Body of pancreas (tissue), 4 donors: ENCODE measurements at regions not wholly inside any gene's neighbourhood (a gene's known extent, or its start where the extent isn't known, plus 50 kb on each side); places are given as distances from the start of the nearest gene placed in this dataset.

Experiments
- ATAC-seq: fragments of 150-250 bp; one replicate; pipeline ENCODE4 v1.9.1; 2016
- DNase-seq, 4 donors: peaks; one replicate each; pipeline ENCODE4 v3.0.0-alpha.2; 2019
- H3K27ac ChIP-seq, 4 donors: fragments of 200-600 bp; sonication (generic); 1 replicate in 3 of 4; 2 replicates in 1 of 4; pipeline versions ENCODE4 v1.5.1 to v1.6.1; 2016 to 2019; ENCODE audit warnings: mild to moderate bottlenecking in 1 of 4, mixed read lengths in 1 of 4, moderate library complexity in 1 of 4
- H3K27me3 ChIP-seq, 2 donors: fragments of 200-600 bp; sonication (generic); one replicate each; pipeline ENCODE4 v1.6.0; 2016; ENCODE audit warnings: mild to moderate bottlenecking in 1 of 2
- H3K36me3 ChIP-seq, 2 donors: fragments of 200-600 bp; sonication (generic); replicated peaks in 1 of 2; 2 replicates each; pipeline ENCODE4 v1.5.1; 2016; ENCODE audit warnings: low read depth in 2 of 2; ENCODE audit not compliant: insufficient read depth in 1 of 2
- H3K4me1 ChIP-seq: fragments of 200-600 bp; sonication (generic); one replicate; pipeline ENCODE4 v1.6.0; 2016
- H3K4me3 ChIP-seq, 2 donors: fragments of 200-600 bp; sonication (generic); 1 replicate in 1 of 2; 2 replicates in 1 of 2; pipeline ENCODE4 v1.5.1; 2016 to 2019
- H3K9me3 ChIP-seq, 3 donors: fragments of 200-600 bp; sonication (generic); 1 replicate in 2 of 3; 2 replicates in 1 of 3; pipeline ENCODE4 v1.5.1; 2016
- POLR2A ChIP-seq, 3 donors: fragments of 450-650 bp; IDR thresholded peaks; one replicate each; pipeline ENCODE4 v1.6.1; 2016; ENCODE audit warnings: antibody characterized with exemption in 3 of 3, mild to moderate bottlenecking in 2 of 3
- WGBS, 2 donors: methylation state at CpG; one replicate each; pipeline ENCODE4 v1.1.5; 2017; 5-methylcytosine and 5-hydroxymethylcytosine counted together
- intact Hi-C: fragments of 100-400 bp; cut with DNase I; formaldehyde crosslinking; loops from one replicate; pipeline ENCODE4 v1.15.1; 2023
- TF ChIP-seq, protein P1 (sequence below), 7 experiments: fragments of 450-650 bp in 4 of 7; fragments of 200-600 bp in 3 of 7; sonication (generic) in 3 of 7; IDR thresholded peaks; one replicate each; pipeline ENCODE4 v1.5.1; 2016 to 2019; ENCODE audit warnings: antibody characterized with exemption in 7 of 7

DNA sequence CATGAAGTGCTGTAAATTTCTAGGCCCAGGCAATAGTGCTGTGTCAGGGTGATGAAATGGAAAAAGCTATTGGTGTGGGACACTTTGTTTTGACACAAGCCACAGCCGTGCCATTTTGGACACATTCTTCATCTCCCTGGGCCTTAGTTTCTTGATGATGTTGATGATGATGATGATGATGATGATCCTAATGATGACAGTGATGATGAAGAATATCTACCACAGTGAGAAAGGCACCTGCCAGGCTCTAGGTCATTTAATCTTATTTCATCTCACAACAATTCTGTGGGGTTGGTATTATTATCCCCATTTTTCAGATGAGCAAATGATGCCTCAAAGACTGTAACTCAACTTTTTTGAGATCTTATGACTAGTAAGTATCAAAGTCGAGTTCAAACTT lies 102.2 kb upstream of the STC2 start:
- Histone ChIP-seq H3K4me1 (no peaks in the 10 kb centered on the region), H3K36me3 (no peaks in the 10 kb centered on the region), H3K27me3 (no peaks in the 10 kb centered on the region), H3K9me3 (no peaks in the 10 kb centered on the region), H3K4me3 (no peak overlapping the region), H3K27ac (no peak overlapping the region)
- TF ChIP-seq, protein P1, sequence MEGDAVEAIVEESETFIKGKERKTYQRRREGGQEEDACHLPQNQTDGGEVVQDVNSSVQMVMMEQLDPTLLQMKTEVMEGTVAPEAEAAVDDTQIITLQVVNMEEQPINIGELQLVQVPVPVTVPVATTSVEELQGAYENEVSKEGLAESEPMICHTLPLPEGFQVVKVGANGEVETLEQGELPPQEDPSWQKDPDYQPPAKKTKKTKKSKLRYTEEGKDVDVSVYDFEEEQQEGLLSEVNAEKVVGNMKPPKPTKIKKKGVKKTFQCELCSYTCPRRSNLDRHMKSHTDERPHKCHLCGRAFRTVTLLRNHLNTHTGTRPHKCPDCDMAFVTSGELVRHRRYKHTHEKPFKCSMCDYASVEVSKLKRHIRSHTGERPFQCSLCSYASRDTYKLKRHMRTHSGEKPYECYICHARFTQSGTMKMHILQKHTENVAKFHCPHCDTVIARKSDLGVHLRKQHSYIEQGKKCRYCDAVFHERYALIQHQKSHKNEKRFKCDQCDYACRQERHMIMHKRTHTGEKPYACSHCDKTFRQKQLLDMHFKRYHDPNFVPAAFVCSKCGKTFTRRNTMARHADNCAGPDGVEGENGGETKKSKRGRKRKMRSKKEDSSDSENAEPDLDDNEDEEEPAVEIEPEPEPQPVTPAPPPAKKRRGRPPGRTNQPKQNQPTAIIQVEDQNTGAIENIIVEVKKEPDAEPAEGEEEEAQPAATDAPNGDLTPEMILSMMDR (IDR thresholded peaks at IDR 0.05): no peak
- TF ChIP-seq POLR2A (IDR thresholded peaks at IDR 0.05): no peak
- WGBS, 2 donors: 67 to 82% methylated on average over 2 of the region's 2 CpGs
- DNase-seq: no peak
- ATAC-seq: no peak
- intact Hi-C loops: no loop called here

DNA sequence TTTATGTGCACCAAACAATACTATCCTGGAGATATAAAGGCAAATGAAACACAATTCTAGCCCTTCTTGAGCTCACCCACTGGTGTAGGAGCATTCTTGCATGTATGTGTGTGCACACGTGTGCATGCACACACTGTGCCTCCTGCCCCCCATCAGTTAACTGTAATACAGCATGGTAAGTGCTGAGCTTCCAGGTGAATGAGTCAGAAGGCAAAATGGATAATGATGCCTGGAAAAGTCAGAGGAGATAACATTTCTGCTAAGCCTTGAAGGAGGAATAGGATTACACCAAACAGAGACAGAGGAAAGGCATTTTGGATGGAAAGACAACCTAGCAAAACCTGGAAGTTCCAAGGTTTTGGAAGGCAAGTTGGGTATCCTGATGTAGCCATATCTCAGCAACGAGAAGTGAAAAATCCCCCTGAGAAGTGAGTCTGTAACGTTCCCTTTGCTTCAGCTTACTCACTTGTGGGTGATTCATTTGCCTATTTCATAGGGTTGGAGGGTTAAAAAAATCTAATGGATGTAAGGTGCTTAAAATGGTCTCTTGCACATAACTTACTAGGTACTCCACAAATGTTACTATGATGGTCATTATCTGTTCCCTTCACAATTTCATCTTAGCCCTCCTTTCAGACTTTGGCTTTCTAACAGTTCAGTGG lies 101.4 kb upstream of the STC2 start:
- WGBS, 2 donors: 64 to 77% methylated on average over 3 of the region's 3 CpGs
- DNase-seq (no peak), ATAC-seq (no peak)
- intact Hi-C loops: no loop called here
- H3K27me3 ChIP-seq: no peaks in the 10 kb centered on the region
- H3K4me1 ChIP-seq: no peaks in the 10 kb centered on the region
- H3K27ac ChIP-seq: no peak overlapping the region
- no peak overlapping the region for H3K4me3 ChIP-seq
- no peaks in the 10 kb centered on the region for H3K36me3 ChIP-seq
- H3K9me3 ChIP-seq: no peaks in the 10 kb centered on the region
- TF ChIP-seq POLR2A (IDR thresholded peaks at IDR 0.05): no peak
- TF ChIP-seq, protein P1 (IDR thresholded peaks at IDR 0.05): no peak

DNA sequence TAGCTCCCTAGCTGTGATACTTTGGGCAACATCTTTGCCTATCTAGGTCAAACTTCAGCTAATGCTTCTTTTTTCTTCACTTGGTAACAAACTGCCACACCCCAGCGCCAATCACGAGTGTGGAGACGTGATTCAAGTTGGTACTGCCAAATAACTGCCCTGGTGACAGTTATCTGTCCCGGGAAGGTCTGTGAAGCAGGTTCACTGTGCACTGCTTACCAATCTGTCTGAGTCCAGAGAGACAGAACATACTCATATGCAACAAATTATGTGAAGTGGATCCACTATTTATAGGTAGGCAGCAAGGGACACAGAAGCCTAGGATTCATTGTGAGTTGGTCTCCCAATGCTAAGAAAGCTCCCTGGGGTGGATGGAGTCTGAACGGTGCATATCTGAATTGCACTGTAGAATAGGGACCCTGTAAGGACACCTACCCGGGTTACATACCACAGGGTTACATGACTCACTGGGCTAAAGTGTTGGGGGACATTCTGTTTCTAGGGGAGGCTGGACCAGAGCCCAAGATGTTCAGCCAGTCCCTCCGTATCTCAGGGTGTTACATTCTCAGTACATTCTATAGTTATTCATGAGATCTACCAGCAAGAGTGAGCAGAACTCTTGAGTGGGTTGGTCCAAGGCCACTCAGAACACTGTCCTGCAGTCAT lies 95.4 kb upstream of the STC2 start:
- DNase-seq (no peak), ATAC-seq (no peak)
- intact Hi-C loops: no loop called here
- no peak for TF ChIP-seq POLR2A (IDR thresholded peaks at IDR 0.05)
- TF ChIP-seq, protein P1 (IDR thresholded peaks at IDR 0.05): no peak
- Histone ChIP-seq H3K4me1 (no peaks in the 10 kb centered on the region), H3K9me3 (peaks cover 0 to 9% (median 0%) of the 10 kb centered on the region in 3 donors), H3K4me3 (no peak overlapping the region), H3K36me3 (no peaks in the 10 kb centered on the region), H3K27ac (no peak overlapping the region), H3K27me3 (no peaks in the 10 kb centered on the region)
- WGBS, 2 donors: 75 to 81% methylated on average over 5 to 7 of the region's 7 CpGs

- DNase-seq: no peak
- Histone ChIP-seq H3K27me3 (no peaks in the 10 kb centered on the region), H3K9me3 (peaks cover 0 to 9% (median 0%) of the 10 kb centered on the region in 3 donors), H3K36me3 (no peaks in the 10 kb centered on the region), H3K4me3 (no peak overlapping the region), H3K4me1 (no peaks in the 10 kb centered on the region), H3K27ac (no peak overlapping the region)
- TF ChIP-seq POLR2A (IDR thresholded peaks at IDR 0.05): no peak
- TF ChIP-seq, protein P1 (IDR thresholded peaks at IDR 0.05): no peak
- intact Hi-C loops: no loop called here
- ATAC-seq: no peak
- 70 to 81% methylated on average over 11 of the region's 11 CpGs for WGBS, 2 donors
Measured at GRCh38 chr5:173420108-173420507, 91.9 kb upstream of the STC2 start.
